Neural progenitor cell (in vitro differentiated cells): ENCODE measurements at regions not wholly inside any gene's neighbourhood (a gene's known extent, or its start where the extent isn't known, plus 50 kb on each side); places are given as distances from the start of the nearest gene placed in this dataset.

ENCODE experiments used
- CTCF ChIP-seq: fragments of 200-600 bp; sonication (generic); IDR thresholded peaks from 2 replicates; pipeline ENCODE4 v1.5.1; 2017; ENCODE audit warnings: antibody characterized with exemption, mild to moderate bottlenecking
- EZH2 ChIP-seq: fragments of 200-600 bp; sonication (generic); IDR thresholded peaks from 2 replicates; pipeline ENCODE4 v1.6.1; 2017; ENCODE audit warnings: antibody characterized with exemption, mild to moderate bottlenecking, moderate library complexity
- EZH2phosphoT487 ChIP-seq: fragments of 200-600 bp; sonication (generic); IDR thresholded peaks from 2 replicates; pipeline ENCODE4 v1.6.1; 2017; ENCODE audit warnings: antibody characterized with exemption

- TF ChIP-seq EZH2phosphoT487 (no peak), CTCF (no peak), EZH2 (no peak)
These were observed 332.6 kb downstream of the FAM170A start for GRCh38 chr5:119961993-119962392.
